ENCODE measurements at regions not wholly inside any gene's neighbourhood (a gene's known extent, or its start where the extent isn't known, plus 50 kb on each side); places are given as distances from the start of the nearest gene placed in this dataset.

DNA sequence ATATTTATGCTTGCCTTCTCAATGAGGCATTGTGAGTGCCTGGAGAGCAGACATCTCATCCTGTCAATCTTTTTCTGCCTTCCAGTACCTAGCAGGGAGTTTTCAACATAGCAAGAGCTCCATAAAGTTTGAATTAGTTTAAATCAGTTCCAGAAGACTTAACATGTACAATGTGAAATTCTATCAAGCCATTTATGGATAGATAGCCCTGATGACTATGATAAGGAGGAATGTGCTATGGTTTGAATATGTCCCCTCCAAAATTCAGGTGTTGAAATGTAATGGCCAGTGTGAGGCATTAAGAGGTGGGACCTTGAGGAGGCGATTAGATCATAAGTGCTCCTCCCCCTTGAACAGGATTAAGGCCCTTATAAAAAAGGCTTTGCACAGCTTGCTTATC lies 306.9 kb upstream of the SMARCA2 start:
- 5% methylated on average over 1 of the region's 1 CpG for WGBS (ENCODE audit: missing lambda C conversion rate)
- H3K4me2 ChIP-seq, result no peak overlapping the region
- POLR2A ChIA-PET, result no interaction called here
- DNase-seq (ENCODE audit: low read depth in 1 of 2, low spot score in 1 of 2) (no peak), ATAC-seq (no peak), FAIRE-seq (no peak)
- no peak overlapping the region for H3K4me3 ChIP-seq
- TF ChIP-seq HEYL (CRISPR knock-in tag; IDR thresholded peaks at IDR 0.05) (no peak), ZSCAN20 (CRISPR knock-in tag; IDR thresholded peaks at IDR 0.05) (no peak), JUN (IDR thresholded peaks at IDR 0.05) (no peak), CHD4 (IDR thresholded peaks at IDR 0.05; ENCODE audit: borderline replicate concordance) (no peak), JUNB (IDR thresholded peaks at IDR 0.05) (no peak), HOXA7 (CRISPR knock-in tag; IDR thresholded peaks at IDR 0.05) (no peak), KDM1A (IDR thresholded peaks at IDR 0.05; ENCODE audit: low read depth) (no peak)
- TF ChIP-seq, protein P1, sequence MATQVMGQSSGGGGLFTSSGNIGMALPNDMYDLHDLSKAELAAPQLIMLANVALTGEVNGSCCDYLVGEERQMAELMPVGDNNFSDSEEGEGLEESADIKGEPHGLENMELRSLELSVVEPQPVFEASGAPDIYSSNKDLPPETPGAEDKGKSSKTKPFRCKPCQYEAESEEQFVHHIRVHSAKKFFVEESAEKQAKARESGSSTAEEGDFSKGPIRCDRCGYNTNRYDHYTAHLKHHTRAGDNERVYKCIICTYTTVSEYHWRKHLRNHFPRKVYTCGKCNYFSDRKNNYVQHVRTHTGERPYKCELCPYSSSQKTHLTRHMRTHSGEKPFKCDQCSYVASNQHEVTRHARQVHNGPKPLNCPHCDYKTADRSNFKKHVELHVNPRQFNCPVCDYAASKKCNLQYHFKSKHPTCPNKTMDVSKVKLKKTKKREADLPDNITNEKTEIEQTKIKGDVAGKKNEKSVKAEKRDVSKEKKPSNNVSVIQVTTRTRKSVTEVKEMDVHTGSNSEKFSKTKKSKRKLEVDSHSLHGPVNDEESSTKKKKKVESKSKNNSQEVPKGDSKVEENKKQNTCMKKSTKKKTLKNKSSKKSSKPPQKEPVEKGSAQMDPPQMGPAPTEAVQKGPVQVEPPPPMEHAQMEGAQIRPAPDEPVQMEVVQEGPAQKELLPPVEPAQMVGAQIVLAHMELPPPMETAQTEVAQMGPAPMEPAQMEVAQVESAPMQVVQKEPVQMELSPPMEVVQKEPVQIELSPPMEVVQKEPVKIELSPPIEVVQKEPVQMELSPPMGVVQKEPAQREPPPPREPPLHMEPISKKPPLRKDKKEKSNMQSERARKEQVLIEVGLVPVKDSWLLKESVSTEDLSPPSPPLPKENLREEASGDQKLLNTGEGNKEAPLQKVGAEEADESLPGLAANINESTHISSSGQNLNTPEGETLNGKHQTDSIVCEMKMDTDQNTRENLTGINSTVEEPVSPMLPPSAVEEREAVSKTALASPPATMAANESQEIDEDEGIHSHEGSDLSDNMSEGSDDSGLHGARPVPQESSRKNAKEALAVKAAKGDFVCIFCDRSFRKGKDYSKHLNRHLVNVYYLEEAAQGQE (IDR thresholded peaks at IDR 0.05), result no peak
- CTCF ChIA-PET, result interaction anchor here (0.6 kb wide), 1 partner anchor 10 kb away, joined by 3 read pairs; no protein-coding TSS in a partner anchor
- no peaks in the 10 kb centered on the region for H3K4me1 ChIP-seq
- H3K27ac ChIP-seq, result no peak overlapping the region
- no peaks in the 10 kb centered on the region for H3K9me3 ChIP-seq

DNA sequence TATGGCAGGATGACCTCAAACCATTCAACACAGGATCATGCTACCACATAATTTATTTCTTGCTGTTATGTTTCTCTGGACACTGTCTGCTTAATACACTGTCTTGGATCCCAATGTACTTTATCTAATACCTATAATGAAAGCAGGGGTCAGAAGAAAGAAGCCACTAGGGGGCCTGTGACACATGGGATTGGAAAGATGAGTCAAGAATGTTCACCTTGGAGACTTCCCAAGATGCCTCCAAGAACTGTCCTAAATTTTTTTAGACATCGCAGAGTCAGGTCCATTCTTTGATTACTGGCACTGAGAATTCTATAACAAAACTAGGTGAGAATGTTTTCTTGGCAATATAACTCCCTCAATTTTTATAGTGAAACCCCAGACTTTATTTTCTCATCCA lies 305.8 kb upstream of the SMARCA2 start:
- Histone ChIP-seq H3K27ac (no peak overlapping the region), H3K9me3 (no peaks in the 10 kb centered on the region), H3K4me3 (no peak overlapping the region), H3K4me1 (no peaks in the 10 kb centered on the region), H3K4me2 (no peak overlapping the region)
- WGBS (ENCODE audit: missing lambda C conversion rate), result 65% methylated on average over 1 of the region's 1 CpG
- DNase-seq (ENCODE audit: low read depth in 1 of 2, low spot score in 1 of 2), result peak in 1 of 2 experiments; percentile 18
- no peak for TF ChIP-seq FOSB (CRISPR knock-in tag; IDR thresholded peaks at IDR 0.05)
- TF ChIP-seq RAD21 (conservative IDR thresholded peaks at IDR 0.05 in 1 of 2, IDR thresholded peaks at IDR 0.05 in 1 of 2), result 0 out of 5 replicates have a peak, but pooled peaks of 1 of the 2 experiments have one; percentile 14
- TF ChIP-seq, protein P2, sequence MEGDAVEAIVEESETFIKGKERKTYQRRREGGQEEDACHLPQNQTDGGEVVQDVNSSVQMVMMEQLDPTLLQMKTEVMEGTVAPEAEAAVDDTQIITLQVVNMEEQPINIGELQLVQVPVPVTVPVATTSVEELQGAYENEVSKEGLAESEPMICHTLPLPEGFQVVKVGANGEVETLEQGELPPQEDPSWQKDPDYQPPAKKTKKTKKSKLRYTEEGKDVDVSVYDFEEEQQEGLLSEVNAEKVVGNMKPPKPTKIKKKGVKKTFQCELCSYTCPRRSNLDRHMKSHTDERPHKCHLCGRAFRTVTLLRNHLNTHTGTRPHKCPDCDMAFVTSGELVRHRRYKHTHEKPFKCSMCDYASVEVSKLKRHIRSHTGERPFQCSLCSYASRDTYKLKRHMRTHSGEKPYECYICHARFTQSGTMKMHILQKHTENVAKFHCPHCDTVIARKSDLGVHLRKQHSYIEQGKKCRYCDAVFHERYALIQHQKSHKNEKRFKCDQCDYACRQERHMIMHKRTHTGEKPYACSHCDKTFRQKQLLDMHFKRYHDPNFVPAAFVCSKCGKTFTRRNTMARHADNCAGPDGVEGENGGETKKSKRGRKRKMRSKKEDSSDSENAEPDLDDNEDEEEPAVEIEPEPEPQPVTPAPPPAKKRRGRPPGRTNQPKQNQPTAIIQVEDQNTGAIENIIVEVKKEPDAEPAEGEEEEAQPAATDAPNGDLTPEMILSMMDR (IDR thresholded peaks at IDR 0.05), result 0 out of 3 replicates have a peak, but pooled peaks have one; percentile 7
- no peak for FAIRE-seq
- CTCF ChIA-PET, result interaction anchor here (1.7 kb wide), 1 partner anchor 129 kb away, joined by 3 read pairs; no protein-coding TSS in a partner anchor
- peak in 1 of 2 experiments; percentile 56; a peak in 1 of 6 replicates for ATAC-seq
- POLR2A ChIA-PET, result no interaction called here

DNA sequence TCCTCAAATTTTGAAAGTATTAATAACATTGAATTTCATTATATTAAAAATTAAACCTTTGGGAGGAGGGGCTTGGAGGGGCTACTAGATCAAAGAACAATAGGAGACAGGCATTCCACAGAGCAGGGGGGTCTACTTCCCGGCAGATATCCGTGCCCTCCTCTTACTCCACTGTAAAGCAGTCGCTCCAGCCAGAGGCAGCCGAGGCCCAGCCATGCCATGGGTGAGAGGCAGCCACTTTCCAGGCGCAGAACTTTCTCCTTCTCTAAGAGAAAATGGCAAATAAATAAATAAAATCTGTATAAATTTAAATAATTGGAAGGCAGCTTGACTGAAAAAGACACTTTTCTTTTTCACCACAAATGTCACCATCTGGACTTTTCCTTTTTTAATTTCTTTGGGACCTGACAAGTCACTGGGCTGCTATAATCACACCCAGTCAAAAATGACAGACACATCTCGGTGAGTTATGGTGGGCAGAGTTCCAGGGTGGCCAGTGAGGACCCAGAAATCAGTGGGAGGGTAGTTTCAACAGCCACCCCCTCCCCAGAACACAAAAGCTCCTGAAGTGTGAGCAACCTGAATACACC lies 302.2 kb upstream of the SMARCA2 start:
- 8% methylated on average over 6 of the region's 6 CpGs for WGBS (ENCODE audit: missing lambda C conversion rate)
- Histone ChIP-seq H3K4me1 (no peaks in the 10 kb centered on the region), H3K9me3 (no peaks in the 10 kb centered on the region), H3K27ac (no peak overlapping the region), H3K4me3 (no peak overlapping the region), H3K4me2 (no peak overlapping the region)
- DNase-seq (ENCODE audit: low read depth in 1 of 2, low spot score in 1 of 2), result no peak
- ATAC-seq, result no peak
- POLR2A ChIA-PET, result no interaction called here
- CTCF ChIA-PET, result no interaction called here
- no peak for FAIRE-seq
- TF ChIP-seq SREBF2 (IDR thresholded peaks at IDR 0.05) (no peak), RNF2 (IDR thresholded peaks at IDR 0.05; ENCODE audit: borderline replicate concordance, low read depth) (no peak), CBX2 (IDR thresholded peaks at IDR 0.05; ENCODE audit: borderline replicate concordance, low read depth) (no peak), MAZ (IDR thresholded peaks at IDR 0.05; ENCODE audit: borderline replicate concordance, low read depth, low read length) (no peak), RAD21 (conservative IDR thresholded peaks at IDR 0.05 in 1 of 2, IDR thresholded peaks at IDR 0.05 in 1 of 2) (no peak), ZFP36 (IDR thresholded peaks at IDR 0.05; ENCODE audit: borderline replicate concordance, partially characterized antibody) (no peak), KDM1A (IDR thresholded peaks at IDR 0.05; ENCODE audit: low read depth) (no peak), GATA3 (IDR thresholded peaks at IDR 0.05; ENCODE audit: borderline replicate concordance) (no peak), PHF8 (IDR thresholded peaks at IDR 0.05; ENCODE audit: borderline replicate concordance, low read depth) (no peak), POLR2A (IDR thresholded peaks at IDR 0.05; ENCODE audit: low read length) (no peak)
- TF ChIP-seq, protein P3, sequence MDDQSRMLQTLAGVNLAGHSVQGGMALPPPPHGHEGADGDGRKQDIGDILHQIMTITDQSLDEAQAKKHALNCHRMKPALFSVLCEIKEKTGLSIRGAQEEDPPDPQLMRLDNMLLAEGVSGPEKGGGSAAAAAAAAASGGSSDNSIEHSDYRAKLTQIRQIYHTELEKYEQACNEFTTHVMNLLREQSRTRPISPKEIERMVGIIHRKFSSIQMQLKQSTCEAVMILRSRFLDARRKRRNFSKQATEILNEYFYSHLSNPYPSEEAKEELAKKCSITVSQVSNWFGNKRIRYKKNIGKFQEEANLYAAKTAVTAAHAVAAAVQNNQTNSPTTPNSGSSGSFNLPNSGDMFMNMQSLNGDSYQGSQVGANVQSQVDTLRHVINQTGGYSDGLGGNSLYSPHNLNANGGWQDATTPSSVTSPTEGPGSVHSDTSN (IDR thresholded peaks at IDR 0.05), result no peak
- TF ChIP-seq, protein P1 (IDR thresholded peaks at IDR 0.05), result no peak

Data from A549 (cell line).